ENCODE measurements at regions not wholly inside any gene's neighbourhood (a gene's known extent, or its start where the extent isn't known, plus 50 kb on each side); places are given as distances from the start of the nearest gene placed in this dataset.

DNA sequence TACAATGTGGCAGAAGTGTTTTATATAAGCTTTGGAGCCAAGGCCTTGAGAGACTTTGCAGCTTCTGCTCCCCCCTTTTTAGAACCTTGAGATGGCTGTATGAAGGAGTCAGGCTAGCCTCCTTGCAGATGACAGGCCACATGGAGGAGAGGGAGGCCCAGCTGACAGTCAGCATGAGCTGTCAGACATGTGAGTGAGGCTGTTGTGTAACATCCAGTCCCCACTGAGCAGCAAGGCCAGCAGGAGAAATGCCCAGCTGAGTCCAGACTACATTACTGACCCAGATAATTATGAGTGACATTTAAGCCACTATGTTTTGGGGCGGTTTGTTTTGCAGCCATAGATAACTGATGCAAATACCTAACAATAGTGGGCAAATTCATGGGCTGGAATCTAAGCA, 515.3 kb upstream of the ARX start:
- H3K4me3 ChIP-seq (ENCODE audit: low read depth, low read length) = no peak overlapping the region
- TF ChIP-seq, protein P1, sequence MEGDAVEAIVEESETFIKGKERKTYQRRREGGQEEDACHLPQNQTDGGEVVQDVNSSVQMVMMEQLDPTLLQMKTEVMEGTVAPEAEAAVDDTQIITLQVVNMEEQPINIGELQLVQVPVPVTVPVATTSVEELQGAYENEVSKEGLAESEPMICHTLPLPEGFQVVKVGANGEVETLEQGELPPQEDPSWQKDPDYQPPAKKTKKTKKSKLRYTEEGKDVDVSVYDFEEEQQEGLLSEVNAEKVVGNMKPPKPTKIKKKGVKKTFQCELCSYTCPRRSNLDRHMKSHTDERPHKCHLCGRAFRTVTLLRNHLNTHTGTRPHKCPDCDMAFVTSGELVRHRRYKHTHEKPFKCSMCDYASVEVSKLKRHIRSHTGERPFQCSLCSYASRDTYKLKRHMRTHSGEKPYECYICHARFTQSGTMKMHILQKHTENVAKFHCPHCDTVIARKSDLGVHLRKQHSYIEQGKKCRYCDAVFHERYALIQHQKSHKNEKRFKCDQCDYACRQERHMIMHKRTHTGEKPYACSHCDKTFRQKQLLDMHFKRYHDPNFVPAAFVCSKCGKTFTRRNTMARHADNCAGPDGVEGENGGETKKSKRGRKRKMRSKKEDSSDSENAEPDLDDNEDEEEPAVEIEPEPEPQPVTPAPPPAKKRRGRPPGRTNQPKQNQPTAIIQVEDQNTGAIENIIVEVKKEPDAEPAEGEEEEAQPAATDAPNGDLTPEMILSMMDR (IDR thresholded peaks at IDR 0.05; ENCODE audit: insufficient read depth, low read depth, low read length) = no peak
- no peak for DNase-seq (ENCODE audit: low read depth)

DNA sequence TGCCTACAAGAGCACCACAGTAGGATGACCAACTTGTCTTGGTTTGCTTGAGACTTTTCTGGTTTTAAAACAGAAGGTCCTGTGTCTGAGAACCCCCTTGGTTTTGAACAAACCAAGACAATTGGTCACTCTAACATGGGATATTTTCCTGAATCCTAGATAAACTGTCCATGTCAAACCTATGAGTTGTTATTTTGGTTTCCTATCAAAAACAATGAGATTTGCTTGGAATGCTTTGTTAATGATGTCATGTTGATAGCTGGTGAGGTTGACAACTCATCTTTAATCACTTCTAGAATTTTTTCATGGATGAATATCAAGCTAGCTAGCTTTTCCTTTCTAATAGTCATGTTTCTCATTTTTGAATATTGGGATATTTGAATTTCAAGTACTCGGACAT, 518.3 kb upstream of the ARX start:
- TF ChIP-seq, protein P1 (IDR thresholded peaks at IDR 0.05; ENCODE audit: insufficient read depth, low read depth, low read length) = no peak
- no peak overlapping the region for H3K4me3 ChIP-seq (ENCODE audit: low read depth, low read length)
- no peak for DNase-seq (ENCODE audit: low read depth)

DNA sequence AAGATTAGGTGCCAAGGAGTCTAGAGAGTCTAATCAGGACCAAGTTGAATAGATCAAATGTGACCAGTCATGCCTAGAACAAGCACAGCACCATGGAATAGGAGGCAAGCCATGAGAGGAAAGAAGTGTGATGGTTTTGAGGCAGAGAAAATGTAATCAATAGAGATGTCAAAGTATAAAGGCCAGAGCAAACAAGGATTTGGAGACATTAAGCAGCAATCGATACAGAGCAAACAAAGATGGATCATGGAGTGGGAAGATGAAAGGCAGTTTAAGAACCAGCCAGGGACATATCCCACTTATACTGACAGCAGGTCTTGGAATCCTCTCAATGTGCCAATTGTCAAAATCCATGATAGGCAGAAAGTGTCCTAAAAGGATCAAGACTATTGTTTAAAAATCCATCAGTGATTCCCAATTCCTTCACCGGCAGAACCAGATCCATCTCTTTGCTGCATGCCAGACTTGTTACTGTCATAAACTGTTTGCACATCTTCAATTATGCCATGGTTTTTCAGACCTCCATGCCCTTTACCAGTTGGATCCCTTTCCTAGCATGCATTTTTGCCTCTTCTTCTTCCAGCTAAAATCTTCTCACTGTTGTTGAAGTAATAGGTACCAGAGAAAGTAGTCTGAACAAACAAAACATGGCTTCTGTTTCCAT, 520.7 kb upstream of the ARX start:
- no peak for DNase-seq (ENCODE audit: low read depth)
- no peak overlapping the region for H3K4me3 ChIP-seq (ENCODE audit: low read depth, low read length)
- TF ChIP-seq, protein P1 (IDR thresholded peaks at IDR 0.05; ENCODE audit: insufficient read depth, low read depth, low read length) = no peak

DNA sequence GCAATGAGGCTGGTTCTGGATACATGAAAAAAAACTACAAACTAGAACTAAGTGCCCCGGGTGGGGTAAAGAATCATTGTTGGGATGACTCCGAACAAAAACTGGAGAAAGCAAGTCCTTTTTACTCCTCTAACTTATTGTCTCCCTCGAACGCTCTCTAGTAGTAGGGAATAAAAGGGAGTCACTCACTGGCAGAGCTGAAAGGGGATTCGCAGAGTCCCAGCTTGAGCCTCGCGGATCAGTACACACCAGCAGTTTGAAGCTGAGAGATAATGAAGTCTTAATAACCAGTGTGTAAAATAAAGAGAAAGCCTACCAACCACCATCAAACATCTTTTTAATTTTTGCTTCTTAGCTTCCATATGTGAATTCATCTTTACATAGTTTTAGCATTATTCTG, 521.9 kb upstream of the ARX start:
- DNase-seq (ENCODE audit: low read depth) = no peak
- no peak overlapping the region for H3K4me3 ChIP-seq (ENCODE audit: low read depth, low read length)
- TF ChIP-seq, protein P1 (IDR thresholded peaks at IDR 0.05; ENCODE audit: insufficient read depth, low read depth, low read length) = no peak

DNA sequence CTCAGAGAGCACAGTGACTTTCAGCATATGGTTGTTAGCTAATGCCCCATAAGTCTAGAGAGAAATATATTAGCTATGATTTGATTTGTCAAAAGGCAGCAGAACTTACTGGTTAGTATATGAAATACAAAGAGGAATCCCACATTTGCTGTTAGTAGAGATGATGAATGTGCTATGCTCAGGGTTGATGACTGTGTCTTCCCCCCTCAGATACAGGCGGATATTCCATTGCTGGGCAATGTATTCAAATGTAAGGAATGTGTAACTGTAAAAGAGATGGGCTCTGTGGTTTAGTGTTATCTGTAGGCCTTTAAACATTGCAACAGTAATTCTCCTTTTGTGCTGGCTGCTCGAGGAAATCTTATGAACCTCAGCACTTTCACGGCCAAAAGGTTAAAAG, 528.9 kb upstream of the ARX start:
- no peak overlapping the region for H3K4me3 ChIP-seq (ENCODE audit: low read depth, low read length)
- TF ChIP-seq, protein P1 (IDR thresholded peaks at IDR 0.05; ENCODE audit: insufficient read depth, low read depth, low read length) = no peak
- DNase-seq (ENCODE audit: low read depth) = no peak

DNA sequence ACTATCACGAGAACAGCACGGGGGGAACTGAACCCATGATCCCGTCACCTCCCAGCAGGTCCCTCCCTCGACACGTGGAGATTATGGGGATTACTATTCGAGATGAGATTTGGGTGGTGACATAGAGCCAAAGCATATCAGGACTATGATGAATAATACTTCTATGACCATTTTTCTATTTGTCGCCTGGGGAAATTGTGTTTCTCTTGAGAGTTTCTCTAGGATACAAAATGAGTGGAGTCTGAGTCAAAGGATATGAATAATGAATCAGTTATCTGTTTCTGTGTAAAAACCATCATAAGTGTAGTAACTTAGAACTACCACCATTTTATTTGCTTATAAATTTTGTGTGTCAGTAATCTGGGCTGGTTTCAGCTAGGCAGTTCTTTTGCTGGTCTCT, 533.0 kb upstream of the ARX start:
- TF ChIP-seq, protein P1 (IDR thresholded peaks at IDR 0.05; ENCODE audit: insufficient read depth, low read depth, low read length) = no peak
- no peak for DNase-seq (ENCODE audit: low read depth)
- H3K4me3 ChIP-seq (ENCODE audit: low read depth, low read length) = no peak overlapping the region

DNA sequence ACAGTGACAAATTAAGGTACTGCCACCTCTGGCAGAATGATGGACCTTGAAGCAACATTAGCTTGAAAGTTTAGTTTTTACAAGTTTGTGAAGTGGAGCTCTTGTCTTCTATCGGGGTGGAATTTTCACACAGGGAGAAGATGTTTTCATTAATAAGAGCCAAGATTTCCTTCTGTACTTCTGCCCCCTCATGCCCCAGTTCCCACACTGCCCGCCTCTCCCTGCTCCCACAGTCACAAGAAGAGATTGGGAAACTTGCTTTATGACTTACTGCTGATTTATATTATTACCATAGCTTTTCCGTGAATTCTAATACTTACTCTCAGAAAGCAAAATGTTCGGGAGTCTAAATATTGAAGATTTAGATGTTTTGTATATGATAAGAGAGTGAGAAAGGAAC, 539.8 kb upstream of the ARX start:
- no peak for DNase-seq (ENCODE audit: low read depth)
- H3K4me3 ChIP-seq (ENCODE audit: low read depth, low read length) = no peak overlapping the region
- TF ChIP-seq, protein P1 (IDR thresholded peaks at IDR 0.05; ENCODE audit: insufficient read depth, low read depth, low read length) = no peak

Data from fibroblast of villous mesenchyme (primary cell).